Parathyroid adenoma (tissue), 2 donors: ENCODE measurements at regions not wholly inside any gene's neighbourhood (a gene's known extent, or its start where the extent isn't known, plus 50 kb on each side); places are given as distances from the start of the nearest gene placed in this dataset.

Source experiments
- H2AFZ ChIP-seq: fragments of 300-600 bp; sonication (generic); one replicate; pipeline ENCODE4 v1.7.0; 2017; ENCODE audit warnings: antibody characterized with exemption, mild to moderate bottlenecking
- H3K27ac ChIP-seq: fragments of 300-600 bp; sonication (generic); one replicate; pipeline ENCODE4 v1.7.0; 2017
- H3K27me3 ChIP-seq: fragments of 300-600 bp; sonication (generic); one replicate; pipeline ENCODE4 v1.7.0; 2017; ENCODE audit warnings: low read length; ENCODE audit not compliant: control insufficient read depth, insufficient read depth
- H3K36me3 ChIP-seq: fragments of 300-600 bp; sonication (generic); one replicate; pipeline ENCODE4 v1.7.0; 2017; ENCODE audit warnings: low read length; ENCODE audit not compliant: control insufficient read depth, insufficient read depth
- H3K4me1 ChIP-seq: fragments of 300-600 bp; sonication (generic); one replicate; pipeline ENCODE4 v1.7.0; 2017; ENCODE audit warnings: control low read depth
- H3K4me2 ChIP-seq: fragments of 300-600 bp; sonication (generic); one replicate; pipeline ENCODE4 v1.7.0; 2017; ENCODE audit warnings: low read length
- H3K4me3 ChIP-seq: fragments of 300-600 bp; sonication (generic); one replicate; pipeline ENCODE4 v1.7.0; 2017; ENCODE audit warnings: low read depth, low read length
- H3K79me2 ChIP-seq: fragments of 300-600 bp; sonication (generic); one replicate; pipeline ENCODE4 v1.7.0; 2017; ENCODE audit warnings: control low read depth
- H3K9ac ChIP-seq: fragments of 300-600 bp; sonication (generic); one replicate; pipeline ENCODE4 v1.7.0; 2017; ENCODE audit warnings: mild to moderate bottlenecking
- H3K9me3 ChIP-seq: fragments of 300-600 bp; sonication (generic); one replicate; pipeline ENCODE4 v1.7.0; 2017; ENCODE audit warnings: low read length; ENCODE audit not compliant: control insufficient read depth
- TF ChIP-seq, protein P1 (sequence below): fragments of 300-600 bp; sonication (generic); IDR thresholded peaks from one replicate; pipeline ENCODE4 v1.7.0; 2017; ENCODE audit warnings: antibody characterized with exemption, mild to moderate bottlenecking
- donor health status: primary hyperparathyroidism.

GRCh38 chr1:79974659-79975058 lies 968.1 kb upstream of the ADGRL4 start:
- Histone ChIP-seq H2AFZ (no peak overlapping the region), H3K4me3 (no peak overlapping the region), H3K4me1 (no peaks in the 10 kb centered on the region), H3K79me2 (no peaks in the 10 kb centered on the region), H3K36me3 (no peaks in the 10 kb centered on the region), H3K27me3 (no peaks in the 10 kb centered on the region), H3K9ac (no peak overlapping the region), H3K27ac (no peak overlapping the region), H3K4me2 (no peak overlapping the region), H3K9me3 (no peaks in the 10 kb centered on the region)
- TF ChIP-seq, protein P1, sequence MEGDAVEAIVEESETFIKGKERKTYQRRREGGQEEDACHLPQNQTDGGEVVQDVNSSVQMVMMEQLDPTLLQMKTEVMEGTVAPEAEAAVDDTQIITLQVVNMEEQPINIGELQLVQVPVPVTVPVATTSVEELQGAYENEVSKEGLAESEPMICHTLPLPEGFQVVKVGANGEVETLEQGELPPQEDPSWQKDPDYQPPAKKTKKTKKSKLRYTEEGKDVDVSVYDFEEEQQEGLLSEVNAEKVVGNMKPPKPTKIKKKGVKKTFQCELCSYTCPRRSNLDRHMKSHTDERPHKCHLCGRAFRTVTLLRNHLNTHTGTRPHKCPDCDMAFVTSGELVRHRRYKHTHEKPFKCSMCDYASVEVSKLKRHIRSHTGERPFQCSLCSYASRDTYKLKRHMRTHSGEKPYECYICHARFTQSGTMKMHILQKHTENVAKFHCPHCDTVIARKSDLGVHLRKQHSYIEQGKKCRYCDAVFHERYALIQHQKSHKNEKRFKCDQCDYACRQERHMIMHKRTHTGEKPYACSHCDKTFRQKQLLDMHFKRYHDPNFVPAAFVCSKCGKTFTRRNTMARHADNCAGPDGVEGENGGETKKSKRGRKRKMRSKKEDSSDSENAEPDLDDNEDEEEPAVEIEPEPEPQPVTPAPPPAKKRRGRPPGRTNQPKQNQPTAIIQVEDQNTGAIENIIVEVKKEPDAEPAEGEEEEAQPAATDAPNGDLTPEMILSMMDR: no peak

DNA sequence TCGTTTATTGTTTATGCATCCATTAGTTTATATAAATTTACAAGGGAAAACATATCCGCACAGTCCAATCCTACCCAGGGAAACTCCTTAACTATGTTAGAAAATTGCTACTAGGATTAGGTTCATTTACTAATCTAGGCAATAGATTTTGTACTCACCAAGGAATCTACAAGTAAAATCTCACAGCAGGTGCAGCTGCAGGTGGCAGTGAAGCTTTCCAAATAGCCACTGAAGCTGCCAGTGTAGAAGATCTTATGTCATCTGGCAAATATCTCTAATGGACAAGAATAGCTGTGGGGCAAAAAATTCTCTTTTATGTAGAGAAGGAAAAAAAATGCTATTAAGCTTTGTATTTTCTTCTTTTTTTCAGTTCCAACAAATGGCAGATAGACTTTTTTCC lies 963.4 kb upstream of the ADGRL4 start:
- TF ChIP-seq, protein P1: no peak
- Histone ChIP-seq H3K36me3 (no peaks in the 10 kb centered on the region), H3K9me3 (no peaks in the 10 kb centered on the region), H3K79me2 (no peaks in the 10 kb centered on the region), H2AFZ (no peak overlapping the region), H3K27me3 (no peaks in the 10 kb centered on the region), H3K9ac (no peak overlapping the region), H3K4me1 (no peaks in the 10 kb centered on the region), H3K4me2 (no peak overlapping the region), H3K4me3 (no peak overlapping the region), H3K27ac (no peak overlapping the region)

GRCh38 chr1:79966438-79966837 lies 959.9 kb upstream of the ADGRL4 start:
- no peak overlapping the region for H3K27ac ChIP-seq
- H2AFZ ChIP-seq: no peak overlapping the region
- H3K79me2 ChIP-seq: no peaks in the 10 kb centered on the region
- H3K27me3 ChIP-seq: no peaks in the 10 kb centered on the region
- no peak overlapping the region for H3K4me3 ChIP-seq
- no peak overlapping the region for H3K9ac ChIP-seq
- no peaks in the 10 kb centered on the region for H3K9me3 ChIP-seq
- H3K4me2 ChIP-seq: no peak overlapping the region
- TF ChIP-seq, protein P1: no peak
- no peaks in the 10 kb centered on the region for H3K4me1 ChIP-seq
- no peaks in the 10 kb centered on the region for H3K36me3 ChIP-seq

DNA sequence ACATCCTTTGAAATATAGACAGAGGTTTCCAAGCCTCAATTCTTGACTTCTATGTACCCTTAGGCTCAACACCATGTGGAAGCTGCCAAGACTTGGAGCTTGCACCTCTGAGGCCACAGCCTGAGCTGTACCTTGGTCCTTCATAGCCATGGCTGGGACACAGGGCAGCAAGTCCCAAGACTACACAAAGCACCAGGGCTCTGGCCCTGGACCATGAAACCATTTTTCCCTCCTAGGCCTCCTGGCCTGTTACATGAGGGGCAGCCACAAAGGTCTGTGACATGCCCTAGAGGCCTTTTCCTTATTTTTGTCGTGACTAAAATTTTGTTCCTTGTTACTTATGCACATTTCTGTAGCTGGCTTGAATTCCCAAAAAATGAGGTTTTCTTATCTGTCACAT lies 953.1 kb upstream of the ADGRL4 start:
- no peak overlapping the region for H3K27ac ChIP-seq
- H3K4me3 ChIP-seq: no peak overlapping the region
- H3K27me3 ChIP-seq: no peaks in the 10 kb centered on the region
- no peaks in the 10 kb centered on the region for H3K79me2 ChIP-seq
- H3K36me3 ChIP-seq: no peaks in the 10 kb centered on the region
- TF ChIP-seq, protein P1: no peak
- no peaks in the 10 kb centered on the region for H3K4me1 ChIP-seq
- H3K9me3 ChIP-seq: no peaks in the 10 kb centered on the region
- H3K4me2 ChIP-seq: no peak overlapping the region
- no peak overlapping the region for H2AFZ ChIP-seq
- H3K9ac ChIP-seq: no peak overlapping the region

GRCh38 chr1:79955966-79956365 lies 949.4 kb upstream of the ADGRL4 start:
- Histone ChIP-seq H3K9me3 (no peaks in the 10 kb centered on the region), H3K4me3 (no peak overlapping the region), H3K27ac (no peak overlapping the region), H3K79me2 (no peaks in the 10 kb centered on the region), H2AFZ (no peak overlapping the region), H3K36me3 (no peaks in the 10 kb centered on the region), H3K4me1 (no peaks in the 10 kb centered on the region), H3K27me3 (no peaks in the 10 kb centered on the region), H3K9ac (no peak overlapping the region), H3K4me2 (no peak overlapping the region)
- TF ChIP-seq, protein P1: no peak
